ENCODE measurements at regions not wholly inside any gene's neighbourhood (a gene's known extent, or its start where the extent isn't known, plus 50 kb on each side); places are given as distances from the start of the nearest gene placed in this dataset.

GRCh38 chr3:152978152-152978551, 143.2 kb downstream of the P2RY1 start:
- FAIRE-seq = no peak

GRCh38 chr3:152997526-152997925, 162.6 kb downstream of the P2RY1 start:
- TF ChIP-seq CTCF (IDR thresholded peaks at IDR 0.05; ENCODE audit: insufficient read depth, low read length, severe bottlenecking) = no peak
- no peak for DNase-seq (ENCODE audit: low read depth)
- FAIRE-seq = no peak
- Histone ChIP-seq H3K4me3 (ENCODE audit: low read depth, low read length) (no peak overlapping the region), H3K27me3 (ENCODE audit: control insufficient read depth, insufficient read depth, low read length) (no peaks in the 10 kb centered on the region), H3K36me3 (ENCODE audit: control insufficient read depth, insufficient read depth, low read length) (no peaks in the 10 kb centered on the region)

More at GRCh38 chr3:152978152-152978551, 143.2 kb downstream of the P2RY1 start:
- Histone ChIP-seq H3K36me3 (ENCODE audit: control insufficient read depth, insufficient read depth, low read length) (no peaks in the 10 kb centered on the region), H3K4me3 (ENCODE audit: low read depth, low read length) (no peak overlapping the region), H3K27me3 (ENCODE audit: control insufficient read depth, insufficient read depth, low read length) (no peaks in the 10 kb centered on the region)
- DNase-seq (ENCODE audit: low read depth) = no peak
- no peak for TF ChIP-seq CTCF (IDR thresholded peaks at IDR 0.05; ENCODE audit: insufficient read depth, low read length, severe bottlenecking)

GRCh38 chr3:152998591-152998990, 163.4 kb upstream of the RAP2B start:
- no peak for TF ChIP-seq CTCF (IDR thresholded peaks at IDR 0.05; ENCODE audit: insufficient read depth, low read length, severe bottlenecking)
- Histone ChIP-seq H3K4me3 (ENCODE audit: low read depth, low read length) (no peak overlapping the region), H3K36me3 (ENCODE audit: control insufficient read depth, insufficient read depth, low read length) (no peaks in the 10 kb centered on the region), H3K27me3 (ENCODE audit: control insufficient read depth, insufficient read depth, low read length) (no peaks in the 10 kb centered on the region)
- FAIRE-seq = no peak
- no peak for DNase-seq (ENCODE audit: low read depth)

- Histone ChIP-seq H3K27me3 (ENCODE audit: control insufficient read depth, insufficient read depth, low read length) (no peaks in the 10 kb centered on the region), H3K36me3 (ENCODE audit: control insufficient read depth, insufficient read depth, low read length) (no peaks in the 10 kb centered on the region), H3K4me3 (ENCODE audit: low read depth, low read length) (no peak overlapping the region)
- no peak for TF ChIP-seq CTCF (IDR thresholded peaks at IDR 0.05; ENCODE audit: insufficient read depth, low read length, severe bottlenecking)
- FAIRE-seq = no peak
- DNase-seq (ENCODE audit: low read depth) = no peak
These were observed 161.7 kb upstream of the RAP2B start for GRCh38 chr3:153000325-153000724.

- no peaks in the 10 kb centered on the region for H3K27me3 ChIP-seq (ENCODE audit: control insufficient read depth, insufficient read depth, low read length)
- no peak overlapping the region for H3K4me3 ChIP-seq (ENCODE audit: low read depth, low read length)
- no peaks in the 10 kb centered on the region for H3K36me3 ChIP-seq (ENCODE audit: control insufficient read depth, insufficient read depth, low read length)
- FAIRE-seq (no peak), DNase-seq (ENCODE audit: low read depth) (peak; percentile 83)
- TF ChIP-seq CTCF (IDR thresholded peaks at IDR 0.05; ENCODE audit: insufficient read depth, low read length, severe bottlenecking) = no peak
These were observed 160.6 kb upstream of the RAP2B start for GRCh38 chr3:153001210-153002078.

Data from bronchial epithelial cell (primary cell).